ENCODE measurements at regions not wholly inside any gene's neighbourhood (a gene's known extent, or its start where the extent isn't known, plus 50 kb on each side); places are given as distances from the start of the nearest gene placed in this dataset.

- Histone ChIP-seq H3K79me2 (ENCODE audit: low read length) (no peaks in the 10 kb centered on the region), H3F3A (ENCODE audit: low read length, unreplicated experiment) (no peaks in the 10 kb centered on the region), H3K27me3 (ENCODE audit: low read length) (no peaks in the 10 kb centered on the region), H3K9ac (ENCODE audit: low read length) (no peak overlapping the region), H2AFZ (ENCODE audit: low read length) (no peak overlapping the region), H3K9me3 (ENCODE audit: low read length) (no peaks in the 10 kb centered on the region), H3K4me1 (ENCODE audit: insufficient read depth, low read length) (peaks cover 3% of the 10 kb centered on the region), H3K36me3 (ENCODE audit: low read depth, low read length) (no peaks in the 10 kb centered on the region), H4K20me1 (ENCODE audit: low read length) (no peaks in the 10 kb centered on the region), H3K27ac (ENCODE audit: low read length) (no peak overlapping the region), H3K9me2 (replicated peaks; ENCODE audit: low read length) (no peaks in the 10 kb centered on the region), H3K4me3 (ENCODE audit: low read length) (no peak overlapping the region), H3K4me2 (ENCODE audit: low read length) (no peak overlapping the region)
- no peak for DNase-seq
- CTCF ChIA-PET = no interaction called here
- no TSS peak for BruUV-seq (replicated peaks)
- TF ChIP-seq EZH2phosphoT487 (IDR thresholded peaks at IDR 0.05; ENCODE audit: borderline replicate concordance, low read length) (no peak), EZH2 (IDR thresholded peaks at IDR 0.05; ENCODE audit: low read length, unreplicated experiment) (no peak)
- TF ChIP-seq, protein P1, sequence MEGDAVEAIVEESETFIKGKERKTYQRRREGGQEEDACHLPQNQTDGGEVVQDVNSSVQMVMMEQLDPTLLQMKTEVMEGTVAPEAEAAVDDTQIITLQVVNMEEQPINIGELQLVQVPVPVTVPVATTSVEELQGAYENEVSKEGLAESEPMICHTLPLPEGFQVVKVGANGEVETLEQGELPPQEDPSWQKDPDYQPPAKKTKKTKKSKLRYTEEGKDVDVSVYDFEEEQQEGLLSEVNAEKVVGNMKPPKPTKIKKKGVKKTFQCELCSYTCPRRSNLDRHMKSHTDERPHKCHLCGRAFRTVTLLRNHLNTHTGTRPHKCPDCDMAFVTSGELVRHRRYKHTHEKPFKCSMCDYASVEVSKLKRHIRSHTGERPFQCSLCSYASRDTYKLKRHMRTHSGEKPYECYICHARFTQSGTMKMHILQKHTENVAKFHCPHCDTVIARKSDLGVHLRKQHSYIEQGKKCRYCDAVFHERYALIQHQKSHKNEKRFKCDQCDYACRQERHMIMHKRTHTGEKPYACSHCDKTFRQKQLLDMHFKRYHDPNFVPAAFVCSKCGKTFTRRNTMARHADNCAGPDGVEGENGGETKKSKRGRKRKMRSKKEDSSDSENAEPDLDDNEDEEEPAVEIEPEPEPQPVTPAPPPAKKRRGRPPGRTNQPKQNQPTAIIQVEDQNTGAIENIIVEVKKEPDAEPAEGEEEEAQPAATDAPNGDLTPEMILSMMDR (conservative IDR thresholded peaks at IDR 0.05; ENCODE audit: low read depth, low read length) = no peak
- no peak for ATAC-seq
- intact Hi-C loops (cut with micrococcal nuclease) = no loop called here
- POLR2A ChIA-PET (ENCODE audit: unreplicated experiment) = no interaction called here
Observed at GRCh38 chr9:105832096-105832710, 137.9 kb downstream of the TMEM38B start.

DNA sequence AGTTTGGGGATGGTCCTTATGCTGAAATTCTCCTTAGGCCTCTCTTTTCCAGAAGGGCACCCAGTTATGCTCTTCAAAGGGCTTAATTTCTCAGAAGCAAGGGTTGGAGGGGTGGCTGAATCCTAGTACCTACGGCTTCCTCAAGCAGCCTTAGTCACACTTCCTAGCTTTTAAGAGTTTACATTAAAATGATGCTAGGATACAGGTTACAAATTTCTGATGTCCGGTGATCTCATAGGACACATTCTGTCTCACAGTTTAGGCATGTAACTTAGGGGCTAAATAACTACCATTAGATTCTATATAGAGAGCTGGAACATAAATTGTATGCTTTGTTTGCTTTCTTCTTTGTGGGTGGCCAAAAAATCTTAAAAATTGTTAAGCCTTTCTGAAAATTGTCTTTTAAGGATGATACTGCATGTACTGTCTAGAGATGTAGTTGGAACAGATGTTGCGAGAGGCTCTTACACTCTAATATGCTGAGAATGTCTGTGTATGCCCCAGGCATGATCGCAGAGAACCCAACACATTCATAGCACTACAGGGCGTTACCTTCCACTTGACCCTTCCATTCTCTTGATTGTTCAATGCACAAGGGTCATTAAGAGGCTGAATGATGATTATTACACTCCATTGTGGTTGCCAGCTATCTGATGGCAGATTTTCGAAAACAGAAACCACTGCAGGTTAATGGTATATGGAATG is 139.1 kb downstream of the TMEM38B start:
- H3F3A ChIP-seq (ENCODE audit: low read length, unreplicated experiment) = no peaks in the 10 kb centered on the region
- H3K4me2 ChIP-seq (ENCODE audit: low read length) = no peak overlapping the region
- H3K79me2 ChIP-seq (ENCODE audit: low read length) = no peaks in the 10 kb centered on the region
- no peaks in the 10 kb centered on the region for H3K36me3 ChIP-seq (ENCODE audit: low read depth, low read length)
- no peak overlapping the region for H3K9ac ChIP-seq (ENCODE audit: low read length)
- no peak overlapping the region for H3K27ac ChIP-seq (ENCODE audit: low read length)
- ChIA-PET POLR2A (ENCODE audit: unreplicated experiment) (no interaction called here), CTCF (no interaction called here)
- no peak overlapping the region for H2AFZ ChIP-seq (ENCODE audit: low read length)
- no peaks in the 10 kb centered on the region for H4K20me1 ChIP-seq (ENCODE audit: low read length)
- no peaks in the 10 kb centered on the region for H3K9me3 ChIP-seq (ENCODE audit: low read length)
- ATAC-seq (peak; percentile 35; the same call in 1 of the 2 replicates), DNase-seq (peak; percentile 30)
- peaks cover 3% of the 10 kb centered on the region for H3K4me1 ChIP-seq (ENCODE audit: insufficient read depth, low read length)
- H3K4me3 ChIP-seq (ENCODE audit: low read length) = no peak overlapping the region
- no TSS peak for BruUV-seq (replicated peaks)
- H3K9me2 ChIP-seq (replicated peaks; ENCODE audit: low read length) = no peaks in the 10 kb centered on the region
- TF ChIP-seq EZH2 (IDR thresholded peaks at IDR 0.05; ENCODE audit: low read length, unreplicated experiment) = no peak
- TF ChIP-seq EZH2phosphoT487 (IDR thresholded peaks at IDR 0.05; ENCODE audit: borderline replicate concordance, low read length) = no peak
- TF ChIP-seq, protein P1 (conservative IDR thresholded peaks at IDR 0.05; ENCODE audit: low read depth, low read length) = no peak
- no peaks in the 10 kb centered on the region for H3K27me3 ChIP-seq (ENCODE audit: low read length)
- intact Hi-C loops (cut with micrococcal nuclease) = no loop called here

GRCh38 chr9:105834404-105834803 is 140.1 kb downstream of the TMEM38B start:
- H3K79me2 ChIP-seq (ENCODE audit: low read length) = no peaks in the 10 kb centered on the region
- no peaks in the 10 kb centered on the region for H4K20me1 ChIP-seq (ENCODE audit: low read length)
- DNase-seq (no peak), ATAC-seq (no peak)
- no TSS peak for BruUV-seq (replicated peaks)
- H3K9ac ChIP-seq (ENCODE audit: low read length) = no peak overlapping the region
- POLR2A ChIA-PET (ENCODE audit: unreplicated experiment) = no interaction called here
- no peak overlapping the region for H3K4me2 ChIP-seq (ENCODE audit: low read length)
- intact Hi-C loops (cut with micrococcal nuclease) = no loop called here
- no peaks in the 10 kb centered on the region for H3K9me3 ChIP-seq (ENCODE audit: low read length)
- H3K27me3 ChIP-seq (ENCODE audit: low read length) = no peaks in the 10 kb centered on the region
- no peak overlapping the region for H3K4me3 ChIP-seq (ENCODE audit: low read length)
- H3K4me1 ChIP-seq (ENCODE audit: insufficient read depth, low read length) = peaks cover 3% of the 10 kb centered on the region
- H3F3A ChIP-seq (ENCODE audit: low read length, unreplicated experiment) = no peaks in the 10 kb centered on the region
- no peaks in the 10 kb centered on the region for H3K36me3 ChIP-seq (ENCODE audit: low read depth, low read length)
- CTCF ChIA-PET = no interaction called here
- no peaks in the 10 kb centered on the region for H3K9me2 ChIP-seq (replicated peaks; ENCODE audit: low read length)
- TF ChIP-seq EZH2phosphoT487 (IDR thresholded peaks at IDR 0.05; ENCODE audit: borderline replicate concordance, low read length) = no peak
- TF ChIP-seq EZH2 (IDR thresholded peaks at IDR 0.05; ENCODE audit: low read length, unreplicated experiment) = no peak
- TF ChIP-seq, protein P1 (conservative IDR thresholded peaks at IDR 0.05; ENCODE audit: low read depth, low read length) = no peak
- H2AFZ ChIP-seq (ENCODE audit: low read length) = no peak overlapping the region
- no peak overlapping the region for H3K27ac ChIP-seq (ENCODE audit: low read length)
